ENCODE measurements at regions not wholly inside any gene's neighbourhood (a gene's known extent, or its start where the extent isn't known, plus 50 kb on each side); places are given as distances from the start of the nearest gene placed in this dataset.

- TF ChIP-seq EZH2 (IDR thresholded peaks at IDR 0.05; ENCODE audit: borderline replicate concordance, low read depth, low read length, poor library complexity, severe bottlenecking): no peak
- TF ChIP-seq CTCF (conservative IDR thresholded peaks at IDR 0.05; ENCODE audit: low read depth, low read length): no peak
- Histone ChIP-seq H3K9me3 (ENCODE audit: low read depth, low read length, poor library complexity, severe bottlenecking) (no peaks in the 10 kb centered on the region), H3K36me3 (ENCODE audit: insufficient read depth, low read length, poor library complexity, severe bottlenecking) (no peaks in the 10 kb centered on the region), H3K4me3 (ENCODE audit: low read depth, low read length, poor library complexity, severe bottlenecking) (no peak overlapping the region), H3K4me1 (ENCODE audit: insufficient read depth, low read length, poor library complexity, severe bottlenecking) (no peaks in the 10 kb centered on the region), H3K27ac (ENCODE audit: low read depth, low read length, poor library complexity, severe bottlenecking) (no peak overlapping the region), H3K27me3 (replicated peaks; ENCODE audit: insufficient read depth, low read depth, low read length, poor library complexity) (no peaks in the 10 kb centered on the region)
- CTCF ChIA-PET: no interaction called here
- no TSS peak for BruUV-seq (replicated peaks)
- POLR2A ChIA-PET (ENCODE audit: low non-redundant PET): no interaction called here
- DNase-seq (ENCODE audit: low spot score): no peak
- intact Hi-C loops (cut with micrococcal nuclease; ENCODE audit: unreplicated experiment): no loop called here
Measured at GRCh38 chr22:40116496-40117200, 61.1 kb upstream of the TNRC6B start.

- no peaks in the 10 kb centered on the region for H3K9me3 ChIP-seq (ENCODE audit: low read depth, low read length, poor library complexity, severe bottlenecking)
- no peak for DNase-seq (ENCODE audit: low spot score)
- no peaks in the 10 kb centered on the region for H3K4me1 ChIP-seq (ENCODE audit: insufficient read depth, low read length, poor library complexity, severe bottlenecking)
- BruUV-seq (replicated peaks): no TSS peak
- H3K27ac ChIP-seq (ENCODE audit: low read depth, low read length, poor library complexity, severe bottlenecking): no peak overlapping the region
- H3K27me3 ChIP-seq (replicated peaks; ENCODE audit: insufficient read depth, low read depth, low read length, poor library complexity): no peaks in the 10 kb centered on the region
- no peak overlapping the region for H3K4me3 ChIP-seq (ENCODE audit: low read depth, low read length, poor library complexity, severe bottlenecking)
- intact Hi-C loops (cut with micrococcal nuclease; ENCODE audit: unreplicated experiment): no loop called here
- no peaks in the 10 kb centered on the region for H3K36me3 ChIP-seq (ENCODE audit: insufficient read depth, low read length, poor library complexity, severe bottlenecking)
- no peak for TF ChIP-seq CTCF (conservative IDR thresholded peaks at IDR 0.05; ENCODE audit: low read depth, low read length)
- TF ChIP-seq EZH2 (IDR thresholded peaks at IDR 0.05; ENCODE audit: borderline replicate concordance, low read depth, low read length, poor library complexity, severe bottlenecking): no peak
- ChIA-PET POLR2A (ENCODE audit: low non-redundant PET) (no interaction called here), CTCF (no interaction called here)
Measured at GRCh38 chr22:40118979-40119378, 58.7 kb upstream of the TNRC6B start.

GRCh38 chr22:40120848-40121247 lies 56.9 kb upstream of the TNRC6B start:
- ChIA-PET CTCF (no interaction called here), POLR2A (ENCODE audit: low non-redundant PET) (no interaction called here)
- DNase-seq (ENCODE audit: low spot score): no peak
- no peak for TF ChIP-seq EZH2 (IDR thresholded peaks at IDR 0.05; ENCODE audit: borderline replicate concordance, low read depth, low read length, poor library complexity, severe bottlenecking)
- TF ChIP-seq CTCF (conservative IDR thresholded peaks at IDR 0.05; ENCODE audit: low read depth, low read length): no peak
- intact Hi-C loops (cut with micrococcal nuclease; ENCODE audit: unreplicated experiment): no loop called here
- H3K4me3 ChIP-seq (ENCODE audit: low read depth, low read length, poor library complexity, severe bottlenecking): no peak overlapping the region
- no peaks in the 10 kb centered on the region for H3K36me3 ChIP-seq (ENCODE audit: insufficient read depth, low read length, poor library complexity, severe bottlenecking)
- no TSS peak for BruUV-seq (replicated peaks)
- no peak overlapping the region for H3K27ac ChIP-seq (ENCODE audit: low read depth, low read length, poor library complexity, severe bottlenecking)
- H3K4me1 ChIP-seq (ENCODE audit: insufficient read depth, low read length, poor library complexity, severe bottlenecking): no peaks in the 10 kb centered on the region
- no peaks in the 10 kb centered on the region for H3K27me3 ChIP-seq (replicated peaks; ENCODE audit: insufficient read depth, low read depth, low read length, poor library complexity)
- no peaks in the 10 kb centered on the region for H3K9me3 ChIP-seq (ENCODE audit: low read depth, low read length, poor library complexity, severe bottlenecking)
